ENCODE measurements at regions not wholly inside any gene's neighbourhood (a gene's known extent, or its start where the extent isn't known, plus 50 kb on each side); places are given as distances from the start of the nearest gene placed in this dataset.

DNA sequence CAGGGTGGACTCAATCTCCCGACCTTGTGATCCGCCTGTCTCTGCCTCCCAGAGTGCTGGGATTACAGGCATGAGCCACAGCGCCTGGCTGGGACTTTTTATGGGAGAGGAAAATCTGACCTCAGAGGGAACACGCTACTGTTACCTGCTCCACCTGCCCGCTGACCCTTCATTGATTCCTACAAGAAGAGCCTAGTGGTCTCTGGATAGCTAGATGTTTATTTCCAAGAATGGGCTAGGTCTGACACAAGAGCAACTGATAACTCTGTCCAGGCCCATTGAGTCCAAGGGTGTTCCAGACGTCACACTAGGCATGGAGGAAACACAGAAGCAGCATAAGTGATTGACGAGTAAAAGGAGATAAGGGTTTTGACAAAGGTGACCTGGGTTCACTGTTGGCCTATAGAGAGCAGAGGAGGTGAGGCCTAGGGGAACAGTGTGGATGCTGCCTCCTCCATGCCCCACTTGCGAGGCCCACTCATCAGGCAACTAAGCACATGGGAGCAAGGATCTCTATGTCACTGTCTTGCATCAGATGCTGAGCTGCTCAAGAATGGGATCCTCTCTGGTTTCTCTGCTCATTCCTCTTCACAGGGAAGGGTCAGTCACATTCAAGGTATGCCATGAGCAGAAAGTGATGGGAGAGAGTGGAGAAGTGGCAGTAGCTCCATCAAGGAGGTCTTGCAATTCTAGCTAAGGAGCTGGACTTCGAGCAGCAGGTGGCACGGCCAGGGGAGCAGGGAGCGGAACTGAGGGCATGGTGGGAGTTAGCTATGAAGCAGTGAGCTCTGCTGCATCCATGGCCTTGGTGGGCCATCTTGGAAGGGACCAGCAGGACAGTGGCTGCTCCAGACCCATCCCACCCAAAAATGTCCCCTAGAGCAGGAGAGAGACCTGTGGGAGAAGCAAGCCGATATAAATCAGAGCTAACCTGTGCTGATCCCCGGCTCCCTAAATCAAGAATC lies 145.2 kb downstream of the WSCD1 start:
- TF ChIP-seq, protein P1, sequence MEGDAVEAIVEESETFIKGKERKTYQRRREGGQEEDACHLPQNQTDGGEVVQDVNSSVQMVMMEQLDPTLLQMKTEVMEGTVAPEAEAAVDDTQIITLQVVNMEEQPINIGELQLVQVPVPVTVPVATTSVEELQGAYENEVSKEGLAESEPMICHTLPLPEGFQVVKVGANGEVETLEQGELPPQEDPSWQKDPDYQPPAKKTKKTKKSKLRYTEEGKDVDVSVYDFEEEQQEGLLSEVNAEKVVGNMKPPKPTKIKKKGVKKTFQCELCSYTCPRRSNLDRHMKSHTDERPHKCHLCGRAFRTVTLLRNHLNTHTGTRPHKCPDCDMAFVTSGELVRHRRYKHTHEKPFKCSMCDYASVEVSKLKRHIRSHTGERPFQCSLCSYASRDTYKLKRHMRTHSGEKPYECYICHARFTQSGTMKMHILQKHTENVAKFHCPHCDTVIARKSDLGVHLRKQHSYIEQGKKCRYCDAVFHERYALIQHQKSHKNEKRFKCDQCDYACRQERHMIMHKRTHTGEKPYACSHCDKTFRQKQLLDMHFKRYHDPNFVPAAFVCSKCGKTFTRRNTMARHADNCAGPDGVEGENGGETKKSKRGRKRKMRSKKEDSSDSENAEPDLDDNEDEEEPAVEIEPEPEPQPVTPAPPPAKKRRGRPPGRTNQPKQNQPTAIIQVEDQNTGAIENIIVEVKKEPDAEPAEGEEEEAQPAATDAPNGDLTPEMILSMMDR (IDR thresholded peaks at IDR 0.05; ENCODE audit: low read depth, low read length) = no peak
- Histone ChIP-seq H3K9me3 (ENCODE audit: control insufficient read depth, insufficient read depth, low read length) (no peaks in the 10 kb centered on the region; the same call in 1 of the 2 replicates), H3K27ac (ENCODE audit: low read depth, low read length) (no peak overlapping the region), H3K4me3 (ENCODE audit: low read depth, low read length) (no peak overlapping the region), H3K27me3 (ENCODE audit: control insufficient read depth, insufficient read depth, low read length) (peaks cover 2% of the 10 kb centered on the region)
- no peak for DNase-seq (ENCODE audit: low read depth, low spot score)
- POLR2A ChIA-PET = no interaction called here
- CTCF ChIA-PET = no interaction called here

DNA sequence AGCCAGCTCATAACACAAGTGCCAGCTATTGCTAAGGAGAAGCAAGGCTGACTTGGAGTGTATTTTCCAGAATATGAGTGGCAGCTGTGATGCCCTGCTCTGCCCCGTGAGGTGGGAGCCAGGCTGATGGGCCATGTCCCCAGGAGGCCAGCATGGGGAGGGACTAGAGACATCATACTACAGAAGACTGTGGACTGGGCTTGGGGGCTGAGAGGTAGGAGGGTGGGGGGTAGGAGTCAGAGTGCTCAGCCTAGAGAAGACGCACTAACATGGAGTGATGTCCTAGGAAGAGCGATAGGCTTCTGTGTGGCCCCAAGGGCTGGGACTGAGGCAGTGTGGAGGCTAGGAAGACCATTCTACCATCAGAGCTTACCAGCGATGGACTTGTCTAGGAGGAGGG lies 143.7 kb downstream of the WSCD1 start:
- TF ChIP-seq, protein P1 (IDR thresholded peaks at IDR 0.05; ENCODE audit: low read depth, low read length) = no peak
- Histone ChIP-seq H3K4me3 (ENCODE audit: low read depth, low read length) (no peak overlapping the region), H3K27me3 (ENCODE audit: control insufficient read depth, insufficient read depth, low read length) (peaks cover 2% of the 10 kb centered on the region), H3K27ac (ENCODE audit: low read depth, low read length) (no peak overlapping the region), H3K9me3 (ENCODE audit: control insufficient read depth, insufficient read depth, low read length) (no peaks in the 10 kb centered on the region; the same call in 1 of the 2 replicates)
- DNase-seq (ENCODE audit: low read depth, low spot score) = no peak
- ChIA-PET POLR2A (no interaction called here), CTCF (no interaction called here)

DNA sequence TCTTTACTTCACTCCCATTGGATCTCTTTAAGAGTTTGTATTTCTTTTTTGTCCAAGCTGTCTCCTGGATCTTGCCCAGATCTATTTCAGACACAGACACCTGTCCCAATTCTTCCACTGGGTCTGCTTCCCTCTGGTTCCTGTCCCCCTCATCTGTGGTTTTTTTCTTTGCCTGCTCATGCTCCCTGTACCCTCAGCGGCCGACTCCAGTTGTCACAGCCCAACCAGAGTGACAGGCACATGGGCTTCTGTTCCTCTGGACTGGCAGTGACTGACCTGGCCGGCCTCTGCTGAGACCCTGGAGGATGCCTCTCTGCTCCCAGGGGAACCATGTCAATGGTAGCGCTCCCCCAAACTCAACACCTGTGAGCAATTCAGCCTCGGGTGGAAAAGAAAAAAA lies 142.6 kb downstream of the WSCD1 start:
- CTCF ChIA-PET = no interaction called here
- POLR2A ChIA-PET = no interaction called here
- Histone ChIP-seq H3K27me3 (ENCODE audit: control insufficient read depth, insufficient read depth, low read length) (no peaks in the 10 kb centered on the region), H3K4me3 (ENCODE audit: low read depth, low read length) (no peak overlapping the region), H3K9me3 (ENCODE audit: control insufficient read depth, insufficient read depth, low read length) (peaks cover 2% of the 10 kb centered on the region; the same call in 1 of the 2 replicates), H3K27ac (ENCODE audit: low read depth, low read length) (no peak overlapping the region)
- DNase-seq (ENCODE audit: low read depth, low spot score) = no peak
- TF ChIP-seq, protein P1 (IDR thresholded peaks at IDR 0.05; ENCODE audit: low read depth, low read length) = no peak

DNA sequence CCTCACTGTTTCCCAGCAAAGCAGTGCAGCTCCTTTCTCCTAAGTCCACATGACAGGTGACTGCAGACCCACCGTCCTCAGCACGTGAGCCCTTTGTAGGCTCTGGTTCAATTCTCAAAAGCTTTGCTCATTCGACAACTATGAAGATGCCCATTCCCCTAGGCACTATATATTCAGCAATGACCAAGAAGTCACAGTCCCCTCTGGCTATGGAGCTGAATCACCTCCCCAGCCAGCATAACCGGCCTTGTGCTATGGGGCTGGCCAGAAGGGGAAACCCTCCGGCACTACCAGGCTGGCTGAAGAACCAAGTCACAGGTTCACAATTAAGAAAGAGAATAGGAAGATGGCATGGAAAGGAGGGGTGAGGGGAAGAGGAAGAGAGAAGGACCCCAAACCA lies 139.7 kb downstream of the WSCD1 start:
- no peak for DNase-seq (ENCODE audit: low read depth, low spot score)
- Histone ChIP-seq H3K27ac (ENCODE audit: low read depth, low read length) (no peak overlapping the region), H3K9me3 (ENCODE audit: control insufficient read depth, insufficient read depth, low read length) (peaks cover 4% of the 10 kb centered on the region; the same call in 1 of the 2 replicates), H3K27me3 (ENCODE audit: control insufficient read depth, insufficient read depth, low read length) (no peaks in the 10 kb centered on the region), H3K4me3 (ENCODE audit: low read depth, low read length) (no peak overlapping the region)
- POLR2A ChIA-PET = no interaction called here
- CTCF ChIA-PET = no interaction called here
- TF ChIP-seq, protein P1 (IDR thresholded peaks at IDR 0.05; ENCODE audit: low read depth, low read length) = no peak

DNA sequence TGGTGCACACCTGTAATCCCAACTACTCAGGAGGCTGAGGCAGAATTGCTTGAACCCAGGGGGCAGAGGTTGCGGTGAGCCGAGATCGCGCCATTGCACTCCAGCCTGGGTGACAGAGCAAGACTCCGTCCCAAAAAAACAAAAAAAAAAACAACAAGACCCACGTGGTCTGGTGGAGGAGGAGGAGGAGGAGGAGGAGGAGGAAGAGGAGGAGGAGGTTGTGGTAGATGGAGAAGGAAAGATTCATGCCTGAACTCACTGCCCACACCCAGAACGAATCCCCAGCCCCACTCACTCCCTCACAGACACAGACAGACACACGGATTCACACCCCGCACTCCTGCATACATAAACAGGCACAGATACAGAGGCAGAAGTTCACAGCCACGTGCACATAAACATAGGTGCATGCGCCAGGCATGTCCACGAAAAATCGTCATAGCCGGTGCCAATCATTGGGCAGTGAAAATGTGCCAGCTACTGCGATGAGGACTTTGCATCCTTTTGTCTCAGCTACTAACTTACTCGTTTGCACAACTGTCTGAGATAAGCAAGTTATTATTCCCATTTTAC lies 138.5 kb downstream of the WSCD1 start:
- peaks cover 4% of the 10 kb centered on the region; the same call in 1 of the 2 replicates for H3K9me3 ChIP-seq (ENCODE audit: control insufficient read depth, insufficient read depth, low read length)
- no peak overlapping the region for H3K27ac ChIP-seq (ENCODE audit: low read depth, low read length)
- H3K4me3 ChIP-seq (ENCODE audit: low read depth, low read length) = no peak overlapping the region
- CTCF ChIA-PET = no interaction called here
- no peaks in the 10 kb centered on the region for H3K27me3 ChIP-seq (ENCODE audit: control insufficient read depth, insufficient read depth, low read length)
- POLR2A ChIA-PET = no interaction called here
- TF ChIP-seq, protein P1 (IDR thresholded peaks at IDR 0.05; ENCODE audit: low read depth, low read length) = no peak
- DNase-seq (ENCODE audit: low read depth, low spot score) = no peak
